AG09319 (cell line): ENCODE measurements at regions not wholly inside any gene's neighbourhood (a gene's known extent, or its start where the extent isn't known, plus 50 kb on each side); places are given as distances from the start of the nearest gene placed in this dataset.

ENCODE experiments used
- DNase-seq: peaks from one replicate; pipeline ENCODE4 v3.0.0-alpha.2; 2010; ENCODE audit warnings: low read depth; ENCODE audit errors: extremely low read depth
- CTCF ChIP-seq: IDR thresholded peaks from 2 replicates; pipeline ENCODE4 v1.5.1; 2011; ENCODE audit warnings: low read depth, mild to moderate bottlenecking, inconsistent platforms, low read length, moderate library complexity

DNA sequence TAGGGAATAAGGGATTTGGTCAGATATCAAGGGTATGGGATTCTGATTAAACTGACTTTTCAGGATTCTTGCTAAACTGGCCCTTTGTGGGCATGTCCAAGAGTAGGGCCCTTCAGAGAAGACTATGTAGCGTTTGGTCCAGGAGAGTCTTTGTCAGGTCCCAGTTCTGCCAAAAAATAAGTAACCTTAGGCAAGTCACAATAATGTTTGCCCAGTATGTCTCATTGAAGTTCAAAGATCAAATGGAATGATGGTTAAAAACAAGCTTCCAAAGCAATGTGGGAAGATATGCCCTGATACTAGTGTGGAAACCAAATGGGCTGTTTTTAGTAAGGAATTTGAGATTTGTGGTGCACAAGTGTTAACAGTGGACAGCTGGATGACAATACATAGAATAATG is 454.4 kb downstream of the WDR72 start:
- no peak for TF ChIP-seq CTCF
- no peak for DNase-seq

DNA sequence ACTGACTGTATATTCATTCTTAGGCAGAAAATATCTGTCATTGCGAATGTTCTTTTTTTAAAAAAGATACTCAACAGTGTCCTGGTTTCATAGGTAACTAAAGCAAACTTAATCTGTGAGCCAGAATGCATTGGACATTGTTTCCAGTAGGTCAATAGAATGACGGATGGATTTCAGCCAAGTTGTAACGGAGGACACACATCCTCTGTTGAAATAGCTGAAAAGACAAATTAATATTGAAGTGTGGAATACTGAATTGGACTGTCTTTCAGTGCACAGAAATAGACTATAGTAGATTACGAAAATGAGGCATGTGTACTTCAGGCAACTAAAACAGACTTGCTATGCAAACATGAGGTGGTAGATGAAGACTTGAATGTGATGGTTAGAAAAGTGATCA is 461.6 kb downstream of the WDR72 start:
- TF ChIP-seq CTCF: no peak
- no peak for DNase-seq

DNA sequence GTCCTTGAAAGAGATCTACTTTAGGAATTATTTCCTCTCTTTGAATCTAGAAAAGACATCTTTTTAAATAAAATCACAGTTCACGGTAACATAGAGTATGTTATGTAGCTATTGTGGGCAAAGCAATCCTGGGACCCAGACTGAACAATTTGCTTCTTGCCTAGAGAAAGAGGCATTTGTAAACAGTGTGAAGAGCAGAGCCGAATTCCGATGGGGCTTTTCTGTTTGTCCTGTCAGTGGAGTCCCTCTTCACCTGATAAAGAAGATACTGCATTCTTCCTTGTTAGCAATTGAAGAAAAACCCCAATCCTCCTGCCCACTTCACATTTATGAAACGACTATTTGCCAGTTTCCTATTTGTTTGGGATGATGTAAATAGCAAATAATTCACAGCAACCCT is 462.9 kb downstream of the WDR72 start:
- TF ChIP-seq CTCF: no peak
- no peak for DNase-seq

- TF ChIP-seq CTCF: no peak
- DNase-seq: no peak
Observed at GRCh38 chr15:53295574-53295973, 463.9 kb downstream of the WDR72 start.

- no peak for TF ChIP-seq CTCF
- no peak for DNase-seq
Observed at GRCh38 chr15:53288542-53288941, 470.9 kb downstream of the WDR72 start.

- TF ChIP-seq CTCF: no peak
- no peak for DNase-seq
Observed at GRCh38 chr15:53274630-53275029, 484.5 kb upstream of the ONECUT1 start.

- TF ChIP-seq CTCF: no peak
- no peak for DNase-seq
Observed at GRCh38 chr15:53272116-53272515, 482.0 kb upstream of the ONECUT1 start.

GRCh38 chr15:53266176-53266575 is 476.0 kb upstream of the ONECUT1 start:
- no peak for DNase-seq
- TF ChIP-seq CTCF: no peak
